GM18907 (cell line): ENCODE measurements at regions not wholly inside any gene's neighbourhood (a gene's known extent, or its start where the extent isn't known, plus 50 kb on each side); places are given as distances from the start of the nearest gene placed in this dataset.

Experiments used
- ATAC-seq: cut with Tn5 transposase; IDR thresholded peaks from one replicate; pipeline ENCODE4 v1.9.1; 2021; ENCODE audit warnings: mild to moderate bottlenecking, moderate library complexity; ENCODE audit not compliant: unreplicated experiment

GRCh38 chr17:72512649-72513556 lies 392.1 kb downstream of the SOX9 start:
- ATAC-seq = peak; percentile 47

GRCh38 chr17:72514321-72514861 lies 393.6 kb downstream of the SOX9 start:
- no peak for ATAC-seq

DNA sequence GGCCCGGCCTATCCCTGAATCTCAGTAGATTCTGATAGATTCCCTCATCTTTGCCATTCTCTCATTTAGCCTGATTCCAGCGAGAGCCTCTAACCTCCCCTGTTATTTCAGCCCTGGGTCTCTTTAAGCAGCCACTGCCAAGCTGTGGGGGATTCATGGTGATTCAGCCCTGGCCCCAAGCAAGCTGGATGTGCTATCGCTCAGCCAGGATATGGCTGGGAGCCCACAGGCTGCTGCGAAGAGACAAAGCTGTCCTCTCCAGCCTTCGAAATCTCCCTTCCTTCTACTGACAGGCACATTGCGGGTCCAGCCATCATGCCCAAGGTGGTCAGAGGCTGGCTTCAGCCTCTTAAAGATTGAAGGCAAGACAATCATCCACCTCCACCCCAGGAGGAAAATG lies 394.1 kb downstream of the SOX9 start:
- ATAC-seq = no peak

GRCh38 chr17:72515291-72516065 lies 394.7 kb downstream of the SOX9 start:
- no peak for ATAC-seq

DNA sequence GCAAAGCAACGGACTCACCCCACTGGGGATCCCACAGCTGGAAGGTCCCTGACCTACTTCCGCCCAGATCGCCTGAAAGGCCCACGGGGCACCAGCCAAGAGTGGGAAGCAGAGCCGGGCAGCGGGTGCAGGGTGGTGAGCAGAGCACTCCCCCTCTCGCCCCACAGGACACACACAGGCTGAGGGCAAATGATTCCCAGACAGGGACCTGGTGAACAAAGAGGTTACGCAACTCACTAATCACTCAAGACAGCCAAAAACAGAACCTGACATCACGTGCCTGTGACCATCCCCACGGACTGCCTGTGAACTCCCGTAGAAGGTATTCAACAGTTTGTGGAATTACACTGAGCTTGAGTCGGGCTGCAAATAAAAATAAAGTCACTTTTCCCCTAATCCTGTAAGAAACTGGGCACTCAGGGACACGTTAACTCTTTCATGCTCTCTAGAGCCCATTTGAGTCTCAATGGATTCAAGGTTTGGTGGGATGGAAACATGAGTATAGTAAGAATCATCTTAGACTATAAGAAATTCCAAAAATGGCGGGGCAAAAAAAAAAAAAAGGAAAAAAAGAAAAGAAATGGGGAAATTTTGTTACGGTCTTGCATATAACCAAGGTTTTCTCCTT lies 396.1 kb downstream of the SOX9 start:
- no peak for ATAC-seq

DNA sequence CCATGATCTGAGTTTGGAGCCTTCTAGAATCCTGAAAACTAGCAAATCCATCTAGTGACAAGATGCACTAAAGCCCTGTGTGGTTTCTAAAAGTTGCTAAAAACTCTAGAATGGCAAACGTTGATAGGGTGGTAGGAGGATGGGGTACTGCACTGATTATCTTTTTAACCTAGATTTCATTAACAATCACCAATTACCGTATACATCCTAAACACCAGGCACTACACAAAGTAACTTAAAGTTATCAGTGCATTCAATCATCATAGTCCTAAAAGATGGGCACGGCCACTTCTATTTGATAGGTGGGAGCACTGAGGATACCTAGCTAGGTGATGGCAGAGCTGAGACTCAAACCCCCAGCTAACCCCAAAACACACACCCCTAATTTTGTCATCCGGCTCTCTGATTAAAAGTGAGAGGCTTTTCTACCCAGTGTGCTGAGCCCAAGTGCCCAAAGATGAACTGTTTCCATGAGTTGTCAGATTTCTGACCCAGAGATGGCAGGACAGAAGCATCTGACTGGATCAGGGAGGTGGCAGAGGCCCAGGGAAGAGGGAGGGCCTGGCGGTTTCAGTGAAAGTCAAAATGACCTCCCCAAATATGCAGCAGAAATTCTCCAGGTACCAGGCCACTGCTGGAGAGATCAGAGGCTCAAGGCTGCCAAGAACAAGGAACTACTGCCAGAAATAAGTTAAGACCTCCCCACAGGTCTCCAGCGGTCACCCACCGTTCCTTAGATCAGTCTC lies 396.8 kb downstream of the SOX9 start:
- ATAC-seq = no peak

- no peak for ATAC-seq
Measured at GRCh38 chr17:72518159-72518732, 397.4 kb downstream of the SOX9 start.

GRCh38 chr17:72518753-72519597 lies 398.2 kb downstream of the SOX9 start:
- no peak for ATAC-seq

- ATAC-seq = no peak
Measured at GRCh38 chr17:72519598-72519936, 398.7 kb downstream of the SOX9 start.

- ATAC-seq = no peak
Measured at GRCh38 chr17:72520665-72521303, 400.0 kb downstream of the SOX9 start.

DNA sequence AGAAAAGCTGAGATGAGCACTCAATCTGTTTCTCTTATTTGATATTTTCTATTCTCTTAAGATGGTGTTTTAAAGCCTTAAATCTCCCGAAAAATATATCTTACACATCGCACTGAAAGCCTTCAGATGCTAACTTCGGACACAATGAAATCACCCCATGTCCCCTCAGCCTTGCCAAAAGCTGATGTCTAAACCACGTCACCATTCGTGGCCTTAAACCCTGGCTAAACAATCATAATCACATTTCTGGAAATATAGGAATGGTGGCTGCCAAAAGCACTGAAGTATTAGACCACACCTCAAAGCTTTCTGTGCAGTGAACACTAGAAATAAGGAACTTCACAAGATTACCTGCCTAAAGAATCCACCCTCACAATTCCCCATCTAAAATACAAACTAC lies 402.7 kb downstream of the SOX9 start:
- no peak for ATAC-seq

- ATAC-seq = no peak
Measured at GRCh38 chr17:72525225-72526015, 404.6 kb downstream of the SOX9 start.

GRCh38 chr17:72526769-72527168 lies 405.9 kb downstream of the SOX9 start:
- no peak for ATAC-seq

DNA sequence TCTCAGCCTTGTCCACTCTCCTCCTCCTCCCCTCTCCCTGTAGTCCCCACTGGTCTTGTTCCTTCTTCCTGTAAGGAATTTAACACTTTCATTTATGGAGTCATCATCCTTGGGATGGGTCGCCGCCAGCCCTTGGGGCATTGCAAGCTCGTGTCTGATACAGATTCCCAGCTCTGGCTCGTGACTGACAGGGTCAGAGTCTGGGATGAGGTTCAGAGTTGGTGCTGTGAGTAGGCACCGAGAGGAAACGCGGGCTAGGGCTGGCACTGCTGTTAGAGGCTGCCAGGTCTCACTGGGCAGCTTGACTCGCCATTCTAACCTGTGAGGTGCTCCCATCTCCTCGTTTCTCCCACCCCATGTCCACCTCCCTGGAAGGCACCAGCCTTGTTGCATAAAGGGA lies 407.0 kb downstream of the SOX9 start:
- no peak for ATAC-seq

GRCh38 chr17:72528683-72529082 lies 407.9 kb downstream of the SOX9 start:
- ATAC-seq = no peak

- ATAC-seq = no peak
Measured at GRCh38 chr17:72529386-72529785, 408.6 kb downstream of the SOX9 start.

GRCh38 chr17:72530454-72530853 lies 409.6 kb downstream of the SOX9 start:
- no peak for ATAC-seq

GRCh38 chr17:72531729-72532128 lies 410.9 kb downstream of the SOX9 start:
- no peak for ATAC-seq
